ENCODE measurements at regions not wholly inside any gene's neighbourhood (a gene's known extent, or its start where the extent isn't known, plus 50 kb on each side); places are given as distances from the start of the nearest gene placed in this dataset.
"Not testable (repeated sequence)": the region's sequence is repeated elsewhere in the genome, so short reads cannot be mapped to it uniquely, and the experiment has no call there.

DNA sequence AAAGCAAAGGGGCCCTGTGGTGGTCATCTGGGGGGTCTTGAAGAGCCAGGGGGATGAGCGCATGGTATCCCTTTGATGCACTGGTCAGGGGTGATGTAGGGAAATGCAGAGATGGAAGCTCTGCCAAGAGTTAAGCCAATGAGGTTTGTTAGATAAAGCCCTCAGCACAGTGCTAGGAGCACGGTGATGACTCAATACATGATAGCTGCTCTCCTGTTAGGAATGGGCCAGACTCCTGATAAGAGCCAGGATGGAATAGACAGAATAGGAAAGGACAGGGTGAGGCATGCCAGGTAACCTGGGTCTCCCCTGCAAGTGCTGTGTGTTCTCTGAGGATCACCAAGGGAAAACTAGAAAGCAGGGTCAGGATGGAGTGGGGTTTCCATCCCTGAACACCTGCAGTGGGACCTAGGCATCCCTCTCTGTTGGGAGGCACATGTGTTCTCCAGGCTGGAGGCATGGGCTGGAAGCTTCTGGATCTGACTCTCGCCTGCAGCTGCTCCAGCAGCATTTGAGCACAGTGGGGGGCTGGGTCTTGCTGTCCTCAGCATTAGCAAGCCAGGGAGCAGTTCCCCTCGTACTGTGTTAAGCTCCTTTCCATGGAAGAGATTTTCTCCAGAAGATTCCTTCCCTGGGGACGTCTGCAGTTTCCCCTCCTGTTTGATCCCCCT, 71.8 kb upstream of the TIAM2 start:
- no peak for DNase-seq

GRCh38 chr6:154925130-154925529, 70.0 kb upstream of the TIAM2 start:
- no peak for DNase-seq

GRCh38 chr6:154926366-154926765, 68.7 kb upstream of the TIAM2 start:
- no peak for DNase-seq

GRCh38 chr6:154928325-154928922, 66.7 kb upstream of the TIAM2 start:
- peak; percentile 74 for DNase-seq

- no peak for DNase-seq
These were observed 64.7 kb upstream of the TIAM2 start for GRCh38 chr6:154930451-154930851.

DNA sequence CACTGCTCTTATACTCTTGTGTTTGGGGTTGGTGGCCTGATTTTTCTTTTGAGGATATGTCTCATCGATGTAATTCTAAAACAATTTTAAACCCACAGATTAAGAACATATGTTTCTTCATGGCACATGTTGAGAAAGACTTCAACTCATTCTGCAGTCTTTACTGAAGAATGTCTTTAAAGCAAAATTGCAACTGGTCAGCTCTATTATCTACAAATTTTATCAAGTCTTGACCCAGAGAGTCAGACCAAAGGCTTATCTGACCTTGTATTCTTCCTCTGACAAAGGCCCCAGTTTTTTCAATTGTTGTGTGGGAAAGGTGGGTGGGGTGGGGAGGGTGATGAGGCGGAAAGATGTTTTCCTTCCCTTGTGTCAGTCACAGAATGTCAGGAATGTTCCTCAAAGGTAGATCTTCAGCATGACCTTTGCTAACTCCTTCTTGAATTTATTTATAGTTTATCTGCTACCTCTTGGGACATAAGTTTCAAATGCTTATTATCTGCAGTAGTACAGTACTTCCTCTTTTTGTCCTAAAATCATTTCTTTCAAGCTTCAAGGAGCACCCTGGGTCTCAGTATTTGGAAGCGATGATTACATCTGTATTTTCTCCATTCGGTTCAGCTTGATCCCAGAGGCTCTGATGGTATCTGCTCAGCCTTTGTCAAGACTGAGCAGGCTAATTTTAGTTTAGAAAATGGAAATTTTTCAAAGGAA, 63.2 kb upstream of the TIAM2 start:
- no peak for DNase-seq

- no peak for DNase-seq
These were observed 62.5 kb upstream of the TIAM2 start for GRCh38 chr6:154932515-154933027.

DNA sequence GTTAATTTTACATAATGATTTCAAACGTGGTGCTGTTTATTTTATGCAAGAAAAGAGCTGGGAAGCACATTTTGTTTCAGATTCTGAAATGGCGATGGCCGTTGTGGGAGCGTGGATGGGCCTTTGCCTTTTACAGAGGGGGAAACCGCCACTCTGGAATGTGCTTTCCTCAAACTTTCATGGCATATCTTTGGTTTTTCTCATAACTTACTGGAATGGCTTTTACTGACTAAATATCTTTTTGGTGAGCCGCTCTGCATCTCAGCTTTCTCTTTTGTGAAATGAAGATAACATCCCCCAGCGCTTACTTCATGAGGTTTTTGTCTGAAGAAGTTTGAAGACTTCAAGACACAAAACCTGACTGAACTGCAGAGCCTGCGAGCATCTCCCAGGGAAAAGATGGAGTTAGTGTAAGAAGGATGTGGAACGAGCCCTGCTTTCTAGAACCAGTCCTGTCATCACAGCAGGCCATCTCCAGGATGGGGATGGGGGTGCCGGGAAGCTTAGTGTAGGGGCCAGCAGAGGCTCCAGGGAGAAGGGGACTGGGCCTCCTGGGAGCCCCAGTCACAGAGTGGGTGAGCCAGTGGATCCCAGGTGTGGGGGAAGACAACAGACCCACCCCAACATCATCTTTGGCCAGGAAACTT, 61.8 kb upstream of the TIAM2 start:
- no peak for DNase-seq

DNA sequence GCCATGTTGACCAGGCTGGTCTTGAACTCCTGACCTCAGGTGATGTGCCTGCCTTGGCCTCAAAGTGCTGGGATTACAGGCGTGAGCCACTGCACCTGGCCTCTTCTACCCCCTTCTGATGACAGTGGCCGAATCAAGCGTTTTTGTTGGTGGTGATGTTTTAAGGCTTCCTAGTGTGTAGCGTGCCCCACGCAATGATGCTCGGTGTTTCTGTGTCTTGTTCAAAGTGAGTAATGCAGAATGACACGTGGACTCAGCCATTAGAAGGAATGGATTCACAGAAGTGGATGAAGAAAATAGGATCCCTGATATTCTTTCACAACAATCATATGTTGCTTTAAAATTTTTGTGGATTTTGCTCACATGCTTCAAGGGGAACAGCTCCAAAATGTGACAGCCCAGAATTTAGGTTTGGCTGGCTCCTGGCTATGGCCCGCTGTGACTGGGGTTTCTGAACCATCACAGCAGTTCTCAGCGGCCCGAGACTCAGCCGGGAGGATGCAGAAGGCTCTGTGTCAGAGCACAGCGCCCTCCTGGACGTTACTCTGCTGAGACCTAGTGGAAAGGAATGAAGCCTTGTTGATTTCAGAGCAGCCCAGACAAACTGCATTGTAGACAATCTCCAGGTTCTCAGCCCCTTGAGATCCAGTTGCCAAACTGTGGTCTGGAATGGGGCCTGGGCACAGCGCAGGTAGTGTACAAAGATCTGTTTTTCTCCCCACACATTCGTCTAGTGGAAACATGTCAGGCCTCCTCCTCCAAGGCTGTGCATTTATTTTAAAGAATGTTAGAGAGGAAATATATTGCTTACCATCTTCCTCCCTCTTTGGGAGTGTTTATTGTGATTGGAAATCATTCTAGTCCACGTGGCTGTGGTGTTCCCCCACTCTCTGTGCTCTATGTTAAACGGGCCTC, 57.6 kb upstream of the TIAM2 start:
- DNase-seq: no peak

GRCh38 chr6:154938221-154938580, 56.9 kb upstream of the TIAM2 start:
- no peak for DNase-seq

GRCh38 chr6:154938727-154939285, 56.3 kb upstream of the TIAM2 start:
- not testable (repeated sequence) for DNase-seq

GRCh38 chr6:154942770-154943169, 52.3 kb upstream of the TIAM2 start:
- no peak for DNase-seq

DNA sequence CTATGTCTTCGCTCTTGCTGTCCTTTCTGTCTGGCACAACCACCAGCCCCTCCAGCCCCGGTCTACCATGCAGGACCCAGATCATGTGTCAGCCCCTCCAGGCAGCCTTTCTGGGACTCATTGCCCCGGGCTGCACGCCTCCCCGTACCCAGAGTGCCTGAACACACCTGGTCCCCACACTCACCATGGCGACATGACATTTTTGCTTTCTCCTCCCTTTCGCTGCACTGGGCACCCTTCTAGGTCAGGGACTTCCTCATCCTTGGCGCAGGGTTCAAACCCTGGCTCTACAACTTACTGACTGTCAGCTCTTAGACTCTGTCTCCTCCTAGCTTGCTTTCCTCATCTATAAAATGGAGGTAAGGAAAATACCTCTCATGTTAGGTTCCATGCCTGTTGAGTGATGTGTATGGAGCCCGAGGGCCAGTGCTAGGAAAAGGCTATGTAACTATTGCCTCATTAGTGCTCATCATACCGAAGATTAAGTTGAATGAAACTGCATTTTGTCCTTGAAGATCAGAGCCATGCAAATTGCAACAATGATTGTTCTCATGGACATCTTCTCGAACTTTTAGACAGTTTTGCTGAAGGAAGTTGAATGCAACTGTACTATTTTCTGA, 49.7 kb upstream of the TIAM2 start:
- DNase-seq: no peak
